Right renal cortex interstitium (tissue), 3 donors: ENCODE measurements at regions not wholly inside any gene's neighbourhood (a gene's known extent, or its start where the extent isn't known, plus 50 kb on each side); places are given as distances from the start of the nearest gene placed in this dataset.
"Not testable (repeated sequence)": the region's sequence is repeated elsewhere in the genome, so short reads cannot be mapped to it uniquely, and the experiment has no call there.

Experiments
- DNase-seq, 3 donors: peaks; one replicate each; pipeline ENCODE4 v3.0.0-alpha.2; 2013; ENCODE audit warnings: low read depth in 3 of 3, low spot score in 2 of 3

DNA sequence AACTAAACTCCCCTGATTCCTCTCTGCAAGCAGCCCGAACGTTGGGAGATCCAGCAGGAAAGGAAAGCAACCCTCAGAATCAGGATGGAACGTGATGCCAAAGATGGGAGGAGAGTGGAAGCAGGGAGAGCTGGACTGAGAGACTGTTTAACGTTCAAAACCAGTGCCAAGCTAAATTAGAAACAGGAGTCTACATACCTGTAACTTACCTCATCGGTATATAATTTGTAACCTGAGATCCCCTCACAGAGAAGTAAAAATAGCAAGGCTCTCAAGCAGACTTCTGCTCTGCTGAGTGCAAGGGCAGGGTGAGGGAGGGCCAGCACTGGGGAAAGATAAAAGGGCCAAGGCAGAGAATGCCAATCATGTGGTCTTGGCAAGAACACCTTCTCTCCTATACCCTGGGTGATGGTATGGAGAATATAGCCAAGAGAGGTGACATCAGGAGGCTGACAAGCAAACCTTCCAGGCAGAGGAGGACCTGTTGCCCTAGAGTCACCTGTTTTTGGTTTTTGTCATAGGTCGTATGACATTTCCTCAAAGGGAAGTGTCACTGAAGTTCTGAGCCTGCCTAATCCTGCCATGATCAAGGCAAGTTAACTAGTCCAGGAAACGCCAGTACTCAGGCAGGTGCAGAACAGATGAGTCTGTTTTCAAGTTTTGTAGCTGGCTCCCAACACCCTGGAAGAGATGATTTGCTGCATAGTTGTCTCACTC is 472.0 kb downstream of the NFIB start:
- DNase-seq, result no peak

GRCh38 chr9:13832446-13832845 is 481.5 kb downstream of the NFIB start:
- no peak for DNase-seq

GRCh38 chr9:13823026-13823425 is 490.9 kb downstream of the NFIB start:
- DNase-seq, result no peak

DNA sequence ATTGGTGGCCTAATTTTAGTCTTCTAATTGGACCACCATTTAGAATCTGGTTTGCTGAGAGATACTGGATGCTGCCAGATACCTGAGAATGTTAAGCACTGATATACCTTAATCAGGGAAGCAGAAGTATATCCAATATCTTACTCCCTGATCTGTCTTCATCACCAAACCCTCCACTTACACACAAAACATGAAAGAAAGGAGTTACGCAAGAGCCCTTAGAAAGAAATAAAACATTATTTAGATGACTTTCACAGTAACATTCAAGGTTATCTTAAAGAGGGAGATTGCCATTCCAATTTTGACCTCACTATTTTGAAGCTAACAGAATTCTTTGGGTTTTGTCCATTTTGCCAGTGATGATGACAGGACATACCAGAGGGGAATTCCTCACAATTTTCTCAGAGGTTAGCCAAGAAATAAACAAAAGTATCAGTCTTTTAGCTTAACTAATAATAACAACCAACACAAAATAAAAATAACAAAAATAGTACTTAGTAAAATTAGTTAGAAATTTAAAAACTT is 496.1 kb downstream of the NFIB start:
- no peak for DNase-seq

GRCh38 chr9:13816837-13817236 is 497.1 kb downstream of the NFIB start:
- no peak for DNase-seq

DNA sequence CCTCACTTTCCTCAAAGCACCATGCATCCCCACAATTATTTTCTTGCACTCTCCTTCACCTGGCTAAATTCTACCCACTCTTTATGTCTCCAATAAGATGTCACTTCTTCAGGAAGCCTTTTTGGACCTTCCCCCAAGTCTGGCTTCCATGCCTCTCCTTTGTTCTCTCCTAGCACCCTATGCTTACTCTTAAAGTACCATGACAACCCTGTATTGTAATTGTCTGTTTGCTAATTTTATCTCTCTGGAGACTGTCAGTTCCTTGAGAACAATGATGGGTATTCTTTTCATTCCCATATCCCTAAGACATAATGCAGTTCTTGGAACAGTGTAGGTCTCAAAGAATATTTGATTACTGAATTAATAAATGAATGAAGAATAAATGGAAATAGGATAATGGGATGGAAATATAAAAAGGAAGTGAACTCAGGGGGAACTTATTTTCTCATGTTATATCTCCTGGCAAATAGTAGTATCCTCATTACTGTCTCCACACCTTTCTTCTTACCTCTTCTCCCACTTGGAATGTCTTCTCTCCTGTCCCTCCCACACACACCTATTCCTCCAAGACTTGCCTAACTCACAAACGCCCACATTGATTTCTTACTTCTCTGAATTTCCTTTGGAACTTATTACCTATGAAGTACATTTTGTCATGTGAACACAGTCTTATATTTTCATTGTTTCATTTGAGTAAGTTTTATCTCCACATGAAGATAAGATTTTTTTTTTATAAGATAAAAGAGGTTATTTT is 499.1 kb downstream of the NFIB start:
- no peak for DNase-seq

DNA sequence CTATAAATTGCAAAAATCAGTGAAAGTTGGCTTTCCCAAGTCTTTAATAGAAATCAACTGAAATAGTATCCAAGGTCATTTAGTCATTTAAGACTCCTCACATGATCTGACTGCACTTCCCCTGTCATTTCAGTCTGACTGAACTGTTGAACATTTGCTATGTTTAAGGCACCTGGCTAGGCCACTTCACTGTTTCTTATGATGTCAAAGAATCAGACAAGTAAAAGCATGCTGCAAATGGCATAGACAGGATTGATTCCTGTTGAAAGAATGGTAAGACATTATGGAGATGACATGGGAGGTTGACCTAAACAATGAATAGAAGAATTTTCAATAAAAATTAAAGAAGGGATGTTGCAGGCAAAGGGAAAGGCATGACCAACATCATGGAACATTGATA is 502.1 kb downstream of the NFIB start:
- DNase-seq, result no peak

GRCh38 chr9:13810510-13810909 is 503.4 kb downstream of the NFIB start:
- no peak for DNase-seq

GRCh38 chr9:13809401-13809800 is 504.5 kb downstream of the NFIB start:
- DNase-seq, result no peak

GRCh38 chr9:13807118-13807517 is 506.8 kb downstream of the NFIB start:
- DNase-seq, result no peak

DNA sequence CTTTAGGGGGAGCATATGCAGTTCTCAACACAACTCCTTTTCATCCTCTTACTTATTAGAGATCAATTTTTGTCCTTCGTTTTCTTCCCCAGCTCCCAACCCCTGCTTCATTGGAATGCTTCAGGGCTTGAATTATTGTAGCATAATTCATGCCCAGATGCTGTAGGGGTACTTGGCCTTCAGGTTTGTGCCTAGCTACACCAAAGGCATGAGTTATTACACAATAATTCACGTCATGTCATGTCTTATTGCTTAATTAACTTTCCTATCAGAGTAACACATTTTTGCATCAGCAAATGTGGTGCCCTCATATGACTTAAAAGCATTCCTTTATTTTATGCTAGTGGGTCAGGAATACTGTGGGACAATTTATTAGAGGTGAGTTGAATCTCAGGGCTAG is 507.2 kb downstream of the NFIB start:
- no peak for DNase-seq

GRCh38 chr9:13805546-13805945 is 508.4 kb downstream of the NFIB start:
- DNase-seq, result no peak

DNA sequence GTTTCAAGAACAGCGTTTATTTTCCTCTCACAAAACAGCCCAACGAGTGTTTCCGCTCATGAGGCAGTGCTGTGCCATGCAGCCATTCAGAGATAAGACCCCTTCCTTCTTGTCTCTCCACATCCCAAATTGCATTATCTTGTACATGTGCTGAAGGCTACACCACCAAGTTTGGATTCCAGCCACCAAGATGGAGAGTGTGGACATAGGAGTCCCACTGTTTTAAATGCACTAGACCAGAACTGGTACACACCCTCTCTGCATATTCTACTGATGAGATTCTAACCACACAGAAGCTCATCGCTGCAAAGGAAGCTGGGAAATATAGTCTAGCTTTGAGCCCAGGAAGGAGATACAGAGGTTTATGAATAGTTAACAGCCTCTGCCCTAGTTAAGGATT is 509.4 kb downstream of the NFIB start:
- DNase-seq, result no peak

GRCh38 chr9:13800776-13801175 is 513.2 kb downstream of the NFIB start:
- DNase-seq, result no peak

DNA sequence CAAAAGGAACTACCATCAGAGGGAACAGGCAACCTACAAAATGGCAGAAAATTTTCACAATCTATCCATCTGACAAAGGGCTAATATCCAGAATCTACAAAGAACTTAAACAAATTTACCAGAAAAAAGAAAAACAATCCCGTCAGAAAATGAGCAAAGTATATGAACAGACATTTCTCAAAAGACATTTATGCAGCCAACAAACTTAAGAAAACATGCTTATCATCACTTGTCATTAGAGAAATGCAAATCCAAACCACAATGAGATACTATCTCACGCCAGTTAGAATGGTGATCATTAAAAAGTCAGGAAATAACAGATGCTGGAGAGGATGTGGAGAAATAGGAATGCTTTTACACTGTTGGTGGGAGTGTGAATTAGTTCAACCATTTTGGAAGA is 516.2 kb downstream of the NFIB start:
- not testable (repeated sequence) for DNase-seq

DNA sequence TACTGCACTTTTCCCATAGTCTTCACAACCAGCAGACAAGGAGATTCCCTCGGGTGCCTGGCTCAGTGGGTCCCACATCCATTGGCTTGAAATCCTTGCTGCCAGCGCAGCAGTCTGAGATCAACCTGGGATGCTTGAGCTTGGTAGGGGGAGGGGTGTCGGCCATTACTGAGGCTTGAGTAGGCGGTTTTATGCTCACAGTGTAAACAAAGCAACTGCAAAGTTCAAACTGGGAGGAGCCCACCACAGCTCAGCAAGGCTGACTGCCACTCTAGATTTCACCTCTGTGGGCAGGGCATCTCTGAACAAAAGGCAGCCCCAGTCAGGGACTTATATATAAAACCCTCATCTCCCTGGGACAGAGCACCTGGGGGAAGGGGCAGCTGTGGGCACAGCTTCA is 512.3 kb upstream of the MPDZ start:
- DNase-seq, result no peak

GRCh38 chr9:13790055-13790454 is 510.6 kb upstream of the MPDZ start:
- no peak for DNase-seq

DNA sequence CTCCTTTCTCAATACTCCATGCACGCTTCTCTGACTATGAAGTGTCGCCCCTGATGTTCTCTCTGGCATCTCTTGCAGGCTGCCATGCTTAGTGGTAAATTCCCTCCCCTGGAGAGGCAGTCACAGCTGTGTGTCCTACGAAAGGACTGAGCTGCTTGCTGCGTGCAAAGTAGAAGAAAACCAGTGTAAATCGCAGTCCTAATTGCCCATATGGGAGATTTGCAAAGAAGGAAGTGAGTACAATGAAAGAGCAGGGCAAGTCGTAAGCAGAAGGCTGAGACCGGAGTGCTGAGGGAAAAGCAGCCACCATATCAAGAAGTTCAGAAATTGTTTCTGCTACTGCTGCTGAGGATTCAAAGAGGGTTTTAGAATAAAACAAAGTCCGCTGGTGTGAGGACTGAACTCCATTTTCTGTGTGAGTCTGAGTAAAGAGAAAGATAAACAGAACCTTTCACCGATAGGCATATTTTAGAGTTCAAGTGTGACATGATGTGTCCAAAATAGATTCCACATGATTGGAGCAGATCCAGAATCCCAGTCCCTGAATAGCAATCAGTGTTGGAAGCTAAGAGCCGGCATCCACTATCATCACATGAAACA is 507.8 kb upstream of the MPDZ start:
- peak in 2 of 3 donors; percentile 24 to 33 for DNase-seq

- no peak for DNase-seq
Observed at GRCh38 chr9:13786711-13787110, 507.2 kb upstream of the MPDZ start.

DNA sequence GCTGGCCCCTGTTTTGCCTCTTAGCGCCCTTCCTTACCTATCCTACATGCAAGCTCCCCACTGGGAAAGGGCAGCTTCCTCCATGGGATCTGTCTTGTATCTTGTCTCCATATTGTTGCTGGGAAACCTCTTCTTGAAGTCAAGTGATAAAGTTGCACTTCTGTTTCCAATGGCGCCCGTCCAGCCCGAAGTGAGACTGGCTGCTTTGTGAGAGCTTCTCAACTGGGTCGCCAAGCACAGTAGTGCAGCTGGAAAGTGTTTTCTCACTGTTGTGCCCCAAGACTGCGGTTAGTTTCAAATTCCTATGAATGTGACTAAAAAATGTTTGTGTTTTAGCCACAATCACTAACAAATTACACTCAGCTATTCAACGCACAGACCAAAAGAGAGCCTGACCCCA is 506.6 kb upstream of the MPDZ start:
- no peak for DNase-seq

DNA sequence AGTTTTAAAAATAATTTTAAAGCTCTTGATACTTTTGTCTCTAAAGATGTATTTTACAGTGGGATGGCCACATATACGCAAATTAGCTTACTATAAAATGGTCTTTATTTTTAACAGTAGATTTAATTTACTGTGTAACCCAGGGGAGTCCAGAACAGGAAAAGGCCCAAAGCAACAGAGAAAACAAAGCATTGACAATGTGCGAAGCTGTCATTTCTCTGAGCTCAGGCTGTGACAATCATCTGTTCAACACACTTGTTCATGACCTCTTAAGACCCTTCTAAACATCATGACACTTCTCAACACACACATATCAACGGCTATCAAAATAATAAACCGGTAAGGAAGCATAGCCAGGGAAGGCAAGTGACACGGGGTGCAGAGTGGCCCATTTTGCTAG is 499.6 kb upstream of the MPDZ start:
- DNase-seq, result no peak

- no peak for DNase-seq
Observed at GRCh38 chr9:13778631-13779030, 499.1 kb upstream of the MPDZ start.
